Stimulated activated CD8-positive, alpha-beta memory T cell treated with anti-CD3 and anti-CD28 coated beads, Interleukin-2, amount 100 ng/mL, for 1 hour (primary cell): ENCODE measurements at regions not wholly inside any gene's neighbourhood (a gene's known extent, or its start where the extent isn't known, plus 50 kb on each side); places are given as distances from the start of the nearest gene placed in this dataset.
"Not testable (repeated sequence)": the region's sequence is repeated elsewhere in the genome, so short reads cannot be mapped to it uniquely, and the experiment has no call there.

Experiments
- DNase-seq, 2 donors: peaks; one replicate each; pipeline ENCODE4 v3.0.0-alpha.2; 2020; ENCODE audit warnings: low read depth in 2 of 2

DNA sequence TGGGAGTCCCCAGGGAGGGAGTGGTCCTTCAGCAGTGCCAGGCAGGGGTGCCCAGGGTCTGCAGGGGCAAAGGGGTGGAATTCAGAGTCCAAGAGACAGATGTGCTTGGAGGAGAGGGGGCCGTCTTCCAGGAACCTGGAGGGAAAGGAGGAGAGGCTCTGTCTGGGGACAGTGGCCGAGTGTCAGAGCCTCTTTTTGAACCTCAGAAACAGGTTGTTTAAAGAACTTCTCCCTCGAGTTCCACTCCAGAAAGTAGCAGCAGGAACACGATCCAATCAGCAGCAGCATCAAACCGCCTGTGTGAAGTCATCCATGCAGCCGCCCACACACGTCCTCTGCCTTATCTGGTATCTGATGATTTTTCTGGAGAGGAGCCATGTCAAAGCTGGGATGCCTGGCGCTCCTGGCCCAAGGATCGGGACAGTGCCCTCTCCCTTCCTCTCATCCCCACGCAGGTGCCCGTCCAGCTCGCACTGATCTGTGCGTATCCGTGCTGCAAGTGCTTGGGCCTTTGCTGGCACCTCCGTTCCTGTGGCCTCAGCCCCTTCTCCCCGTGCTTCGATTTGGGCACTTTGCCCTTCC, 205.1 kb downstream of the NDUFA10 start:
- no peak for DNase-seq

DNA sequence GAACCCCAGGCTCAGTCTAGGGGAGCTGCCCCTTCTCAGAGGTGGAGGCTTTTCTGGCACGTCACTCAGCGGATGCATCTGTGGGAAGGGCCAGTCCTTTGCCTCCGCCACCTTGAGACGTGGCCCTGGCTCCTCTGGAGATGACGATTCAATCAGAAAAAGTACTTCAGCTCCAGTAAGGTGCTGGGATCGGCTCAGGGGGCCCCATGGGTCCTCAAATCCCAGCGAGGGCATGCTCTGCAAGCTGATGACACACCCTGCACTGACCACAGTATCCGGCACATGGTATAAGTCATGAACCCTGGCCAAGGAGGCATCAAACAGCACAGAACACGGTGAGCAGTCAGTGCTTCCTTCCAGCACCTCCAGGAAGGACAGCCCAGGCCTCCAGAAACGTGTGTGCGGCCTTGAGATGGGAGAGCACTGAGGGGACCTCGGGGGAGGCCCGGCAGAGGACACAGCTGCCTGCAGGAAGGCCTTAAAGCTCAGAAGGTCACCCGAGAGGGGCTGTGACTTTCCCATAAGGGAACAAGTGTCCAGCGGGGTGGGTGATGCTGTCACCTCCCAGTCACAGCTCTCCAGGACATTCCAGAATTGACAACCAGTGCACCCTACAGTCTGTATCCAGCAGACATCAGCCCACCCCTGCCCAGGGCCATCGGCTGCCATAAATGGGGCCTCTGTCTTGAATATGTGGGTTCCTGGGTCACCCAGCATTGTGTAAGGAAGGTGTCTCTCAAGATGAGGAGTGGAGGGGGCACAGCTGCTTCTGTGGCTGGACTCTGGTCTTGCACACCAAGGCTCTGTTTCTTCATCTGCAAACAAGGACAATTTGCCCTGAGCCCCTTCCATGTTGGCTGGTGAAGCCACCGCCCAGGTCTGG, 205.8 kb downstream of the NDUFA10 start:
- no peak for DNase-seq

DNA sequence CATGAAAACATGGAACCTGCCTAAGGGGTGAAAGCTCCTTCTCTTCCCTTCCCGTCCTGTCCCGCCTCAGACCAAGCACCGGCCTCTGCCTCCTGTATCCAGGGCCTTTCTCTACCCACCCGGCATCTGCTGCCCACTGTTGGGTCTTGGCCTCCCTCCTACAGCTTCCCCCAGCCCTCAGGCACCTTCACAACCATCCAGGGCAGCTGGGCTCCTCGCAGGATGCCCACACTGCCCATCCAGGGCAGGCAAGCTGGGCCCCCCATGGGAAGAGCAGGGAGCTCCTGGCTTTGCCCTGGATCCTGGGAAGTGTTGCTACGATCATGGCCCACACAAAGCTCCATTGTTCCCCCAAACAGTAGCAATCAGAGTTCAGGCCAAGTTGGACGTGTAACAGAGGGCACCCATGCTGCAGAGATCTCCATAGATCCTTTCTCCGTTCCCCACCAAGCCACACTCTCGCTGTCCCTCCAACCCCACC, 206.6 kb downstream of the NDUFA10 start:
- no peak for DNase-seq

DNA sequence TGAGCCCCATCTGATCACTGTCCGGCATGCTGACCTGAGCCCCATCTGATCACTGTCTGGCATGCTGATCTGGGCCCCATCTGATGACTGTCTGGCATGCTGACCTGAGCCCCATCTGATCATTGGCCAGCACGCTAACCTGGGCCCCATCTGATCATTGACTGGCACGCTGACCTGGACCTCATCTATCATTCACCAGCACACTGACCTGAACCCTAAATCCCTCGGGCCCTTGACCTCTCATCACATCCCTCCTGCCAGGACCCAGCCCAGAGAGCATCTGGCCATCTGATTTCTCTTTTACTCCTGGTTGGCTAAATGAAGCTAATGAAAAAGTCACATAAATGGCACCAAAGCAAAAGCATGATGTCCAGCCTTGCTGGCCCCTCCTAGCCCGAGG, 207.1 kb downstream of the NDUFA10 start:
- DNase-seq = no peak

DNA sequence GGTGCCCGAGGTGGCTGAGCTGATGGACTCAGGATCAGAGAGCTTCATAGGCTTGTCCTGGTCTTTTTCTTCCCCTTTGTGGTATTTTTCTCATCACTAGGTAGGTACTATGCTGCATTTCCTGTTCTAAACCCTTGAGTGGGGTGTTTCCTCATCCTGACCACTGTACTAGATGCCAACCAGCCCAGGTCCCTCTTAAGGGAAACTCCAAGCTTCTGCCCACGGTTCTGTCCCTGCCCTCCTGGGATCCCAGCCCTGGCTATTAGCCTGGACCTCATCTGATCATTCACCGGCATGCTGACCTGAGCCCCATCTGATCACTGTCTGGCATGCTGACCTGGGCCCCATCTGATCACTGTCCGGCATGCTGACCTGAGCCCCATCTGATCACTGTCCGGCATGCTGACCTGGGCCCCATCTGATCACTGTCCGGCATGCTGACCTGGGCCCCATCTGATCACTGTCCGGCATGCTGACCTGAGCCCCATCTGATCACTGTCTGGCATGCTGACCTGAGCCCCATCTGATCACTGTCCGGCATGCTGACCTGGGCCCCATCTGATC, 207.6 kb downstream of the NDUFA10 start:
- DNase-seq = not testable (repeated sequence)

DNA sequence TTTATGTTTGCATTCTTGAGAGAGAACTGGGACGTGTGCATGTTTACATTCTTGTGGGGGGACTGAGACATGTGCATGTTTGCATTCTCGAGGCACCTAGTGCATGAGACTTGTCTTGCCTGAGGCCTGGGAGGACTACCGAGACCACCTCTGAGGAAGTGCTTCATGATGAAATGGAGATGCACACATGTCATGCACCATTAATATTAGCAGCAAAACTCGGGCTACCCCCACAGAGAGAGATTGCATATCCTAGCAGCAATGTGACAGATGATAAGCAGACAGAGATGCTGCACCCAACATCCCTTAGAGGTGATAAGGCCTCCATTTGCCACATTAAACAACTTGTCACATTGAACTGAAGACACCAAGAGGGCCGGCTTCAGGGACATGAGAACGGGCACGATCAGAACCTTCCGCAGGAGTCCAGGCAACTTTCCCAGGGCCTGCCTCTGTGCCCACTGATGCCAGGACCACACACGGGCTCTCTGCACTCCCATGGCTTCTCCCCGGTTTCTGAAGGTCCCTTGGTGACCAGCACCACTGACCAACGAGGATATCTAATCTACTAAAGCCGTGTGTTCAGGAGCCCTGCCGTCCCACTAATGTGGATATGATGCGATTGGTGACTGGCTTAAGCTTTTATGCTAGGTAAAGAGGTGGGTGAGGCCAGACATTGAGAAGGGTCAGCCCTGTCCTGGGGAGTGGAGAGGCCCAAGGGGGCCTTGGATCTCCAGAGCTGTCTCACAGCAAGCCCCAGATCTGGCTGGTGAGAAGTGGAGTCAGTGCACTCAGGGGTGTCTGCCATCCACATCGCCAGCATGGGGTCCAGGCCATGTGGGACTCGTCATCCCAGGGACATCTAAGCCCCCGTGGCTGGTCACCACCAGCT, 208.3 kb downstream of the NDUFA10 start:
- DNase-seq = no peak

DNA sequence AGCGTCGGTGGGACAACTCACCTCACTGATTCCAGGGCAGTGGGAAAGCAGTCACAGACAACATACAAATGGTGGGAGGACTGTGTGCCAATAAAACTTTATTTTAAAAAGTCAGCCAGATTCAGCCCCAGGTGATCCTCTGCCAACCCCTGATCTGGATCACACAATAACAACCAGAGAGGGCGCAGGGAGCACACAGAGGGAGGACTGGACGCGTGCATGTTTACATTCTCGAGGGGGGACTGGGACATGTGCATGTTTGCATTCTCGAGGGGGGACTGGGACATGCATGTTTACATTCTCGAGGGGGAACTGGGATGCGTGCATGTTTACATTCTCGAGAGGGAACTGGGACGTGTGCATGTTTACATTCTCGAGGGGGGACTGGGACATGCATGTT, 209.5 kb downstream of the NDUFA10 start:
- no peak for DNase-seq

DNA sequence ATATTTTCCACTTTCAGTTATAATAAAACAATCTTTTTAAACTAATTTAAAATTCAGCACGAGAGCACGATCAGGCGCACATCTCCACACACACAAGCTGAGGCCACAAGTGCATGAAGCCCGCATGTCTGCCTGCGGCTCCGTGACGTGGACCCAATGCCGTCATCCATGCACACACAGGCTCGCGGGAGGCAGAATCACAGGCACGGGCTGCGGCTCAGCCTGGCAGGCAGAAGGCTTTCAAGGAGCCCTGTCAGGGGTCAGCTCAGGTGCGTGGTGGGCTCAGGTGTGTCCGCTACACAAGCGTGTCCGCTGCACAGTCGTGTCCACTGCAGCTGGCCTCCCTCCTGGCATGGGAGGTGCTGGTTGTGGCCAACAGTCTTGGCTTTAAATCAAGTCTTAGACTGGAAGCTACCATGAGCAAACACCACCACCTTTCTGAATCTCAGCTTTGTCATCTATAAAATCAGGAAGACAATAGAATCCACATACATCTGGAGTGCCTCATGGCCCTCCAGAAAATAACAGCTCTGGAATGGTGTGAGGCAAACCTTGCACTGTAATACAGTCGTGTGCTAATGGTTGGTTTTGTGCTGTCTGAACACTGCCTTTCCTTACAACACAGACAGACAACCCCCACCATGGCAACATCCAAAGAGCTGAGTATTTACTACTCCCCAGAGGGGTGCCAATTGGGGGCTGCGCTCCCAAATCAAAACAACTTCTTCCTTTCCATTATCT, 210.1 kb downstream of the NDUFA10 start:
- DNase-seq = no peak

DNA sequence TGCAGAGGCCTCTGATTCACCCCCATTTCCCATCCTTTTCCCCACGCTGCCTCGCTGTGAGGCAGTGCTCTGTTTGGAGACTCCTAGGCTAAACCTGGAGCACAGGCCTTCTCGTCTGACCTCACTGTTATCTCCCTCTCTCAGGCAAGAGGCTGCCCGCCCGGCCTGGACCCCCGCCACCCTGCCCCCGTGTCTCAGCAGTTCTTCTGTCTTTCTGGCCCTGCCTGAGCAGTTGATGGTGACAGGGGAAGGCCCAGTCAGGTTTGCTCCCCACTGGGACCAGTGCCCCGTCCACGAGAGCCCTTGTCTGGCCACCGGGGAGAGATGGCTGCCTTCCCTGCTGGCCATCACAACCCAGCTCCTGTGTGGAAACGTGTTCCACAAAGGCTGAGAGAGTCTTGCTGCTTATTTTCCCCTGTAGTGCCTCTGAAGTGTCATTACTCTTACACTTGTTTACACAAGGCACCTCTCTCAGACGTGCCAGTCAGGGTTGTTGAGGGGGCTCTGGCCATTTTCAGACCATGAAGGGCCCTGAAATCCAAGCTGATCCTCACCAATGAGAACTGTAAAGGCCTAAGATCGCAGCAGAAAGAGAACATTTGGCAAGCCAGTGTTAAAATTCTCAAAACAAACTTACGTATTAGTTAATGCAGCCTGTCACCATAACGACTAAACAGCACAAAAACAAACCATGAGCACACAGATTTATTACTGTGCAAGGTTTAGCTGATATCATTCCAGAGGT, 210.9 kb downstream of the NDUFA10 start:
- no peak for DNase-seq

DNA sequence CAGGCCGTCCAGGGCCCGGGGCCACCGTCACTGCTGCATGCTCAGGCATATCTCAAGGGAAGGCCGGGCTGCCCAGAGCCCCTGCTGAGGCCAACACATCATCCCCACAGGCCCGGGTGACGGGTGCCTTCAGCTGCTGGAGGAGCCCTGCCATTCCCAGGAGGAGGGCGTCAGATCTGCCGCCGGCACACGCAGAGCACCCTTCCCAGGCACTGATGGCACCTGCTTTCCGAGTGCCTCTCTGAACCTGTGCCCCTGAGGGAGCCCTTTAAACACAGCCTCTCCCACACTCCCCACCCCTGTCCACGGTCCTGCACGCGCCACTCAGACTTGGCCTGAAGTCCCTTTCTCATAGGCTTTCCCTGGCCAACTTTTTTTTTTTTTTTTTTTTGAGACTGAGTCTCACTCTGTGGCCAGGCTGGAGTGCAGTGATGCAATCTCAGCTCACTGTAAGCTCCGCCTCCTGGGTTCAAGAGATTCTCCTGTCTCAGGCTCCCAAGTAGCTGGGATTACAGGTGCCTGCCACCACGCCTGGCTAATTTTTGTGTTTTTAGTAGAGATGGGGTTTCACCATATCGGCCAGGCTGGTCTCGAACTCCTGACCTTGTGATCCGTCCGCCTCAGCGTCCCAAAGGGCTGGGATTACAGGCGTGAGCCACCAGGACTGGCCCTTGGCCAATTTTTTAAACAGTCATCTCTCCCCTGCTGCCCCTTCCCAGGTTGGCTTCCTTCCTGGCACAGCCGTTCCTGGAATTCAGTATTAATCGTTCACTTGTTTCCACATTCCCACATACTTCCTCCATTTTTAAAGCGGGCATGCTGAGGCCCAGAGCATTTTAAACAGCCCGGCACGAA, 211.7 kb downstream of the NDUFA10 start:
- no peak for DNase-seq

DNA sequence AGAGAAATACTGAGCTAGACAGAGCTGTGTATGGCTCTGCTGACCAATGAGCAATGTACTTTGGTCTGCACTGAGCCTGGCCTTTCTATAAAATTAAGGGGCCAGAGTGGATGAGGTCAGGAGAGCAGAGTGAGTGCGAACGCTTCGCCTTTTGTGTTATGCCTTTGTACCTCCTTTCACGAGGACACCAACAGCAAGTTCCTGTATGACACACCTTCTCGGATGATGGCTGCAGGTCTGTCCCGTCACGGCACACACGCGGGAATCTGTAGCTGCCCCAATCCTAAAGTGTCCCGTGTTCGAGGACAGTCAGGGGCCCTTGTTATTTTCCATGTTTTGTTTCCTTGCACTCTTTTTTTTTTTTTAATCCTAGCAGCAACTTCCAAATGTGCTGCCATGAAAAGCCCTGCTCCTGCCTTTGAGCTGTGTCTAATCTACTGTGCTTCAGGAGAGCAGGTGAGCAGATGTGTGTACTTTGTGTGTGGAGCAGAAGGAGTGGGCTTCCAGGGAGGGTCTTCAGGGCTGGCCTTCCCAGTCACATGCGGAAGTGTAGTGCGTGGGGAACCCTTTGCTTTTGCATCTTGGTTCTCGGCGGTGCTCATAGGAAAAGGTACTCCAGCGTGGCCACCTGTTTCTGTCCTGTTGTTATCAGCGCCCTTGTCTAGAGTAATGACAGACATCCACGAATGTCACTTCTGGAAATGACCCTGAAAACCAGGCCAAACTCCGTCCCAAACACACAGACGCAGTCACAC, 213.2 kb downstream of the NDUFA10 start:
- DNase-seq = no peak

DNA sequence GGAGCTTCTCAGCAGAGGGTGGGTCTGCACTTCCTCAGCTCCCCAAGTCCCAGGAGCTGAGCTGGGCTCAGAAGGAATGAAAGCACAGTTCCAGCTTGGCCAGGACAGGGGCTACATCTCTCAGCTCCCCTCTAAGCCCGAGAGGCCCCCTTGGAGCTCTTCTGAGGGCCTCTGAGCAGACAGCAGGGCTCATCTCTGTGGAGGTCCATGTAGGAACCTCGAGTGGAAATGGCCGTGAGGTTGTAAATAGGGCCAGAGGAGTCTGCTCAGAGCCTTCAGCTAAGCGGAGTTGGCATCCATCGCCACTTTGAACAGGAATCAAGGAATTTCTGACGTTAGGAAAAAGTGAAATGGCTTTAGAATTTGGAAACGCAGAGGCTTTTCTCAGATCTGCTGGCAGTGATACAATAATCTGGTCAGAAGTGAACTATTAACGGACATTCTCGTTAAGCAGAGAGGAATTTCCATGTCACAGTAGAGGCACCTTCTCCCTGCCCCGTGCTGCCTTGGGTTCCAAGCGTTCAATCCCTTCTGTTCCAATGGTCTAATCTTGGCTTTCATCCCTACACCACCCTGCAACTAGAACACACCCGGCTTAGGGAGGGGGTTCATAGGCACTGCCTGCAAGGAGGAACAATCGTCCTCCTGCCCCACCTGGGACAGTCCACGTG, 213.9 kb downstream of the NDUFA10 start:
- DNase-seq = no peak

DNA sequence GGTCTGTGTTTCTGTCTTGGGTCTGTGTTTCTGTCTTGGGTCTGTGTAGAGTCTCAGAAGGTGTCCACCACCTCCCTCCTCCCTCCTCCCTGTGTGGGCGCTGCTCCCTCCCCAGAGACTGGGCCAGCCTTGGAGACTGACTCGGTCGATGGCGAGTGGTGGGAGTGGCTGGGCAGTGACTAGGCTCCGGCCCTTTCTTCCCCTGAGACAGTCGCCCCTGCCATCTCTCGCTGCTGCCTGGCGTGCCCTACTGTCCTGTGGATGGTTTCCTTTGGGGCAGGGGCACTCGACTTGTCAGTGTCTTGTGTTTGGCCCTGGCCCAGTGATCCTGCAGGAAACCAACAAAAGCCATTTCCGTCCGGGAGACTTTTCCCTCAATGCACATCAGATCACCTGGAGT, 215.8 kb downstream of the NDUFA10 start:
- DNase-seq = no peak

DNA sequence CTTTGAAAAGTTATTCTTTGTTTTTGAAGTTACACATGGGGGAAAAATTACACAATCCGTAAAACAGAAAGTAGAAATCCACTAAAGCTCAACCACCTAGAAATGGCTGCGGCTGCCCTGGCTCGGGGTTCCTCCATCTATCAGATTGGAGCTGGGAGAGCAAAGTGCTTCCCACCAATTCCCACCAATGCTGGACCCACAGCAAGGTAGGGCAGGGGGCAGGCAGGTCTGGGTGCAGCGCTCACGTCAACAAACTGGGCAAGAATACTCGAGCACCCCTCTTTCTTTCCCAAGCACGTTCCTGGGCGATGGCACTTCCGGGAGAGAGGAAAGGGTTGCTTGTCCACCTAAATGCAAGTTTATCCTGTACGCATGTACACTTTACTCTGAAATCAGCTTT, 217.6 kb downstream of the NDUFA10 start:
- DNase-seq = no peak

DNA sequence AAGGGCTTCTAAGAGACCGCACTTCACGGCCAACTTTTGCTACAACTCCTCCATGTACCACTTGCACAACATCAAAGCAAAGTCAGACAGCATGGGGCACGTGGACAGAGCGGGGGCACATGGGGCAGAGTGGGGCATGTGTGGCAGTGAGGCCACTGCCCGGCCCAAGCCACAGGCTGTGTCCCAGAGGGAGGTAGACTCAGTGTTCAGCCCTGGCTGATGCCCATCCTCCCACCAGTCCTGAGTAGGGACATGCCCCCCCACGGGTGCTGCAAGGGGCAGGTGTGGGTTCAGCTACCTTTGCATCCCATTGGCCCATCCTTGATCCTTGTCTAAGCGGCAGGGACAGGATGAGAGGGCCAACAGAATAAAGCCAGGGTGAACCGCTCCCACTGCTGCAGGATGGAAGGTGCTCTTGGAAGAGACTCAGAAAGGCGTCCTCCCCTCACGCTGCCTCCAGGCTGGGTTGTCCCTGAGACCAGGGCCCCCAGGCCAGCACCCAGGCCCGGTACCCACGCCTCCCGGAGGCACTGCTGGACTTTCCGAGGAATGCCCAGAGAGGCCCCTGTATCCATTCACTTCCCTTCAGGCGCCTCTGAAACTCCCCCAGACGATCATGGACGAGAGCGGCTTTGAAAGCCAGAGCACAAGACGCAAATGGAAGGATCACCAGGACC, 218.2 kb downstream of the NDUFA10 start:
- no peak for DNase-seq

DNA sequence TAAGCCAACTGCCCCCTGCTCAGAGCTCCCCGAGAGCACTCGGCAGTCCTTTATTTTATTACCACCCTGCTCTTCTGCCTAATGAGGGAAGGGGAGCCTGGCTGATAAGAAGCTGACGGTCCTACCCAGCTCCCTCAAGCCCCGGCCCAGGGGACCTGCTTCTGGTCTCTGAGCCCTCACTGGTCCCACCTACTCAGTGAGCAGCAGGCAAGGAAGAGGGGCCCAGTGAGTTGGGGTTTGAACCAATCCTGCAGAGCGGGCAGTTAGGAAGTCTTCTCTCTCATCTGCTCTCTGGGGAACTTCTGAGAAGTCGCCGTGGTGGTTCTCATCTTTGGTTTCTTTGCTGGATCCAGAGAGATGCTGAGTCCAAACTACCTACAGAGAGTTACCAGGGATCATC, 218.9 kb downstream of the NDUFA10 start:
- DNase-seq = no peak

DNA sequence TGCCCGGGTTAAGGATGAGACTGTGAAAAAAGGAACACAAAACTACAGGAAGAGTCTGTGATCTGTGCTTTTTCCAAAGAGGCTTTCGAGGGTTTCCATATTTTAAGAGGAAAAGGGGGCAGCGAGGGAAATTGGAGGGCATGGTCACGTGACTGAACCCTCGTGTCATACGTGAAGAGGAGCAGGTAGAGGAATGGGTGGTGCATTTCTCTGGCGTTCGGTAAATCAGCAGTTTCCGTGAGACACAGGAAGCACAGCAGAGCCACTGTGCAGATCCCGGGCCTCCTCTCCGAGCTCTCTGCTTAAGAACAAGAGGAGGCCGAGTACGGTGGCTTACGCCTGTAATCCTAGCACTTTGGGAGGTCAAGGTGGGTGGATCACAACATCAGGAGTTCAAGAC, 219.7 kb downstream of the NDUFA10 start:
- DNase-seq = no peak

DNA sequence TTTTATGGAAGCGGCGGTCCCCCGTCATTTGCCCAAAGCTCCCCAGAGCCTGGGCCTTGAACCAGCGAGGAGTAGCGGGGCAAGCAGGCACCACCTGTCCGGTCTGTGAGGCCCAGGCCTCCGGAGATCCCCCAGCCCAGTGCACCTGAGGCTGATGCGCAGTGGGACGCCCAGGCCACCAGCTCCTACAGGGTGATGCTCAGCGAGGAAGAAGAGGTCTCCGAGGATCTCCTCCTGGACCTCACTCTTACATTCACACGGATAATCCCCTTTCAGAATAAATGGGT, 220.2 kb downstream of the NDUFA10 start:
- no peak for DNase-seq
